COLO829 (cell line): ENCODE measurements at regions not wholly inside any gene's neighbourhood (a gene's known extent, or its start where the extent isn't known, plus 50 kb on each side); places are given as distances from the start of the nearest gene placed in this dataset.

ENCODE experiments used
- DNase-seq: peaks from one replicate; pipeline ENCODE4 v3.0.0; 2012; ENCODE audit warnings: low spot score

DNA sequence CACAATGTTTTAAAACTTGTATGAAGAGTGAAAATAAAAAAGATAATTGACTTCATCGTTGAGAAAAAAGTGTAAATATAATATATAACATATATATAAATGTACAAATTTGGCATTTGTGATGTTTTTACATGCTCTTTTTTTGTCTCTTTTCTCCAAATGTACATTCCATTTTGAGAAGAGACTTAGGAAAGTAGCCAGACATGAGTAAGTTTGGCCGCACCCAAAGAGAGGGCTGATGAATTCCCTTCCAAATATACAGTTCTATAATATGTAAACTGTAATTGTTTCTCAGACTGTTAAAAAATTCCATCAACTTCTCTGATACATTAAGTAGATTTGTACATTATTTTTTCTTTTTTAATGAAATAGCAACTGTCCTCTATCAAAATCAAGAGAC lies 193.2 kb upstream of the MAP3K1 start:
- DNase-seq, result no peak

DNA sequence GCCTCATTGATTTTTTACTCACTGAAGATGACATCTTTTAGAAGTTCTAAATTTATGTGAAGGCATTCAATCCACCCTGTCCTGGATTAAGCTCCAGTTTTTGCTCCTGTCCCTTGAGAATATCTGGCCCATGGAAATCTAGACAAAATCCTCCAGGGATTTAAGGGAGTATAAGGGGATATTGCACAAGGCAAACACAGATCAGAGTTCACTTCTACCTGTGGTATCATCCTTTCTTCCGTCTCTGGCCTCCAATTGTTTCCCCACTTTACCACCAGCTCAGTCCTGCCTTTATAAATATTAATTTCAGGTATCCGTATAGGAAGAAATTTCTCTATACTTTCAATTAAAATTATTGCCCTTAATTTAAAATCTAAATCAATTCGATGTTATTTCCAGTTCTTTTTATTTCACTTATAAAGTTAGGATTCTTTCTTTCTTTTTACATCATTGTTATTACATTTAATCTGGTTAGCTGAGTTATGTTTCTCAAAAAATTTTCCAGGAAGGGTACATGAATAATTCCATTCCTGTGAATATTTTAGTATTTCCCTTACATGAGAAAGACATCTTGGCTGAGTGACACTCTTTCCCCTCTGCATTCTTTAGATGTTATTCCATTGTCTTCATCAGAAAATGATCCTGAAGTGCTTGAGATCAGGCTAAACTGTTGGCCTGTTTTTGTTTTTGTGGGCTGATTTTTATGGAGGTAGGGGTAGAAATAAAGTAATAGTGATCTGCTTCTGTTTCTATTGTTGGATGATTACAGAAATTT lies 194.3 kb upstream of the MAP3K1 start:
- no peak for DNase-seq

DNA sequence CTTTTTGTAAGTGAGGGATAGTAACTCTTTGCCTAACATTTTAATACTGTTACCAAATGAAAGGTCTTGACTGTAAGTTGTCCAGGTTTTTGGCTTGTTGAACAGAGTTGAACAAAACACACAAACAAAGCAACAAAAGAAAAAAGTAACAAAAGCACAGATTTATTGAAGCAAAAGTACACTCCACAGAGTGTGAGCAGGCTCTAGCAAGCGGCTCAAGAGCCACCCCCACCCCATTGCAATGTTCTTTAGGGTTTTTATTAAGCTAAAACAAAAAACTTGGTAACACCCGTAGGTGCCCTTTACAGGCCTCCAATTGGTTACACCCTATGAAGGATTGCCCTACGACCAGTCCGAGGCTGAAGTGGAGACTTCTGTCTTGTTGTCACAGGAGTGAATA lies 197.4 kb upstream of the MAP3K1 start:
- DNase-seq, result no peak

DNA sequence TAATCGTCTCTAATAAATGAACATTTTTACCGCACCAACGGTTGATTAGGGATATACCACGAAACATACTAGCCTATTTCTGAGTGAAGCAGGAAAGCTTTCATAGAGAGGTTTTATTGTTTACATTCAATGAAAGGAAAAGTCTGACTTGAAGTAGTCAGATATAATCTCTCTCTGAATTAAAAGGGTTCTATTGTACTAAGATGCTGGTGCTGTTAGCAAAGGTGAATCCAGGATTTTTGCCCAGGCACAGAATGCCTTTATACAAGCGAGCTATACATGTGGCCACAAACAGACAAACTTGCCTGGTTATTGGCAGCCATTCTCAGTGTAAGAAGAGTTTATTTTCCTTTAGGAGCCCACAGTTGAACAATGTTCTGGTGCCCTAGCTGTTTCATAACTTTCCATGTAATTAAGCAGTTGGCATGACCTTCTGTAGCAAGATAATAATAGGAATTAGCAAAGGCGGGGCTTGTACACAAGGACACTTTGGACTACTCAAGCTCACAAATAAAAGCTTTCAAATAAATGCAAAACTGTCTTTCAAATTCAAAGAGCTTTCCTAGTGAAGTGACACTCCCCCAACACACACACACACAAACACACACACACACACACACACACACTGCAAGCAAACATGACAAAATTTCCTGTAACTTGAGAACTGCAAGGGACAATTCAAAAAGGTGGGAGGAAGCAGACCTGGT lies 198.7 kb upstream of the MAP3K1 start:
- DNase-seq, result peak; percentile 14

DNA sequence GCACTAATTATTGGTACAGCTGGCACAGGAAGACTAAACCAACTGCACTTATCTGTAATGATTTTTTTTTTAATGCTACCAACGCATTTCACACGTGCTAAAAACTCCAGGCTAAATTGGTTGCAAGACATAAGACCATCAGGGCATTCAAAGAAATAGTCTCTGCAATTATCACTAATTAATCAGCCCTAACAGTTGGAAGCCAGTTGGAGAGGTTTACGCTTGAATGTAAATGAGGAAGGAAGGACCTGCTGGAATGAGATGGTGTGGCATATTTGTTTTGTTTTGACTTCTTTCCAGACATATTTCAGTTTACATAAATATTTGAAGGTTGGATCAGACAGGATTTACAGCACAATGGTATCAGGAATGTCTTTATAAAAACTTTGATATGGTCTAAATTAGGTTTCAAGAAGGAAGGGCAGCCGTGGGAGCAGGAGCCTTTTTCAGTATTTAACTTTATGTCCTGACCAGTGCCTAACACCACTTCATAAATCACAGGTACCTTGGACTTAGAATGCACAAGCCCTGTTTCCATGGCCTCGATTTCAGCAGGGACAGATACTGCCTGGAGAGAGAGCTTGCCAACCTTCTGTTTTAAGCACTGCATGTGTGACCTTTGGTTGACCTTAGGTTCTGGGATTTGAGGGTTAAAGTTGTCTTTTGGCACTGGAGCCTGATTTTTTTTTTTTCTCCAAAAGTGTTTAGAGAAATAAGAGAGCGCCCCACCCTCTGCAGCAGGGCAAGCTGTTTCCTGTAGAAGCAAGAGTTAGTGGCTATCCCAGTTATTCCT lies 199.8 kb upstream of the MAP3K1 start:
- no peak for DNase-seq

DNA sequence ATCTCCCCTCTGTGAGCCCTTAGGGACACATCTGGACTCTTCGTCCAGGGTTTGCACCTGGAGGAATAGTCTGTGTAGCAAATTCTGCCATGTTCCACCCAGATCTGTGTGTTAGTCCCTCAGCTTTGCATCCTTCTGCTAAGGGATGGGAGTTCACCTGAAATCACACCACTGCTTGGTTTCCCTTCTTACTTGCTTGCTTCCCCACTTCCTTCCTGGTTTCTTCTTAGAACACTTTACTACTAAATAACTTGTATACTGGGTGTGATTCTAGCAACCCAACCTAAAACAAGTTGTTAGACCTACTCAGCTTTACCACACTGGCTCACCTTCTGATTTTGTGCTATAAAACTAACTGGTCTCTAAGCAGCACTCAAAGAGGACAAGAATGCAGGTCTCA lies 202.6 kb upstream of the MAP3K1 start:
- DNase-seq, result no peak

DNA sequence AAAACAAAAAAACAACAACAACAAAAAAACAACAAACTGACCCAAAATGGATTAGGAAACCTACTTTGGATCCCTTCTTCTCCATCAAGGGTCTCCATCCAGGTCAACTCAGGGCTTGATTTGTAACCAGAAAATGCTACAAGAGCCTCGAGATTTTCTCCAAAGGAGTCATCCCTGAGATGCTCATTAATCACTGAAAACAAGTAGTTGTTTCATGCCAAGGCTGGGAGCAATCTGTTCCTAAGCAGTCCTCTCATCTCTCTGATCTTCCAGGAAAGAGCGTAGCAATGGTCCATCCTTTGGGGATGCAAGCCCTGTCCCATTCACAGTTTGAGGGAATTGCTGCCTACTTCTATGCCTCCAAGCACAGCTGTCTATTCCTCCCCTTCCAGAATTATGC lies 203.0 kb upstream of the MAP3K1 start:
- no peak for DNase-seq

DNA sequence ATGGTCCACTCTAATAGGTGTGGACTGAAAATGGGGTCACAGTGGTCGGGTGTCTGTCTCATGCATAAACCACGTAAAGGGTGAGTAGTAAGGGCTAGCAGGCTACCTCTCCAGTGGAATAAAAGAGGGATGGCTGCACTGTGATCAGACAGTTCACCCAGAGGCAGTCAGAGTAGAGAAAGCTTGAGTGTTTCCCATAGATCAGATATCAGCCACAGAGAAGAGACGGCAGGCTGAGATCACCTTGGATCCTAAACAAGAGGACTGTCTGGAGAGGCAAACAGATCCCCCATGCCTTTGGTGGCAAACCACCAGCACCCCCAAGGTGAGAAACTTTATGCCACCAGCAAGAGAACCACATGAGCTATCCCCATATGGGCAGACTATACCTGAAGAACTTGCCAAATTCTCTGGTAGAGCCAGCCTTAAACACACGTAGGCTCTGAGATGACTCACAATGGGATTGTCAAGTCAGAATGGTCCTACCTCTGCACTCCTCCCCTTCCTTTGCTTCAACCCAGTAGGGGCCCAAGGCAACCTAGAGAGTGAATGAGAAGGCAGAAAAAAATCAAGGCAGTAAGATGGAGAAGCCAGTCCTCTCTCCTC lies 205.2 kb upstream of the MAP3K1 start:
- no peak for DNase-seq

DNA sequence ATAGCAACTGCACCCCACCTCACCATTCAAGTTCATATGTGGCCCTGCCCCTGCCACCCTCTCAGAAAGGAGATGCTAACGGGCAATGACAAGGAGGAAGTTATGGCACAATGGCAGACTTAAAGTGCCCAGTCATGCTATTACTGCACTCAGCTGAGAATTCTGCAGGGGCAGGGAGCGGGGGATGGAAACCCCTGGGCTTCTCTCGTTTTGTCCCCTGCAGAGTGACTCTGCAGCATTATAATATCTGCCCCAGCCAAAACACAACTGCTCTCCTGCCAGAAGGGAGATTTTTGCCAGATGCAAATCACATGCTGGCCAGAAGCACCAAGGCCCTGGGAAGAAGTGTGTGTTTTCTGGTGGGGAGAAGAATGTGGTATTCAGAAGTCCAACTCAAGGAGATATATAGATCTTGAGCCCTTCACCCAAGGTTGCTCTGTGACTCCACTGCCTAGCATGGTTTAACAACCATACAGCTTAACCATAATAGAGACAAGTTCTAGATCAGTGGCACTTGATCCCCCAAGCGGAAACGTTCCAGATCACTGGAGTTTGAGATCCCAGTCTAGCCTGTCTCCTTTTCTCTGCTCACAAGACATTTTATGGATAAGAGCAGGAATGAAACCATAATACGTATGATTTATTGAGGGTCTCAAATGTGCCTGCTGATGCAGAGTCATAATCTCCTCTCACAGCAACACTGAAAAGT lies 207.0 kb upstream of the MAP3K1 start:
- DNase-seq, result no peak

DNA sequence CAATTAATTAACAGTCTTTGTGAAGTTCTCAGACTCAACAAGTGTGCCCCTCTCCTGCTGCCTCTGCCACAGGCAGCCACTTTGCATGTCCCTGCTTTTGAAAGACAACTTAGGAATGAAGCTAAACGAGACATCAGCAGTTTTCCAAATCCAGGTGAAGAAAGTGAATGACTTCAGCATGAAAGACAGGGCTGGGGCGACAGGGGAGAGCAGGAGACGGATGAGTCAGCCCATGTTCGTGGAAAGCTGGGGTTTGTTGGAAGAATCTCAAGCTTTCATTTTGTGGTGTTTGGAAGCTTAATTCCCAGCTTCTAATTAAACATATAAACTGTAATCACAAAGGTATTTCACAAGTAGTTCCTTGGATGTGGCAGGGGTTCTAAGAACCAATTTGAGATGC lies 207.8 kb upstream of the MAP3K1 start:
- no peak for DNase-seq

DNA sequence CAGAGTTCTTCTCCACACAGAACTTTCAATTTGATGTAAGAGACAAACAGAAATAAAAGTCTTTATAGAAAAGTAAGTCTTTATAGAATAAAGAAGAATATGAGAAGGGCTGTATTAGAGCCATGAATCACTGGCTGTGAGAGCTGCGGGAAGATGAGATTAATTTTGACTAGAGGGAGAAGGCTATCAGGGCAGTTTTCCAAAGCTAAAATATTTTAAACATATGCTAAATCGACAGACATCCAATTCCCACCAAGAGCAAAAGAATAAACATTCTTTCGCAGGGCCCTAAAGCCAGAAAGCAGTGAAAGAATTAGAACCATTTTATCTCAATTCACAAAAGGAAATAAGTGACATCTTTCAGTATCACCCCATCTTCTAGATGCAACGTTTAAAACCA lies 208.3 kb upstream of the MAP3K1 start:
- no peak for DNase-seq

DNA sequence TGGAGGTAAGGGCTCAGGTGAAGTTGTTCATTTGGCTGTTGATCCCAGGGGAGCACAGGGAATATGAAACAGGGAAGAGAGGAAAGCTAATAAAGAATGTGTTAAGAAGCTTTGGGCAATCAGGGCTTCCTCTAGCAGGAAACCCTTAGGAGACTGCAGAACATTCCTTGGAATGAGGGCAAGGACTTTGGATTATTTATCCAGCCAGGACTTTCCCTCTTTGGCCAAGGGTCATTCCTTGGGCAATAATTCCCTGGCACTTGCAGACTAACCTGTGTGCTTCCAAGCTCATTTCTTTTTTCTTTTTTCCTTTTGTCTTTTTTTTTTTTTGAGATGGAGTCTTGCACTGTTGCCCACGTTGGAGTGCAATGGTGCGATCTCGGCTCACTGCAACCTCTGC lies 209.2 kb upstream of the MAP3K1 start:
- no peak for DNase-seq

DNA sequence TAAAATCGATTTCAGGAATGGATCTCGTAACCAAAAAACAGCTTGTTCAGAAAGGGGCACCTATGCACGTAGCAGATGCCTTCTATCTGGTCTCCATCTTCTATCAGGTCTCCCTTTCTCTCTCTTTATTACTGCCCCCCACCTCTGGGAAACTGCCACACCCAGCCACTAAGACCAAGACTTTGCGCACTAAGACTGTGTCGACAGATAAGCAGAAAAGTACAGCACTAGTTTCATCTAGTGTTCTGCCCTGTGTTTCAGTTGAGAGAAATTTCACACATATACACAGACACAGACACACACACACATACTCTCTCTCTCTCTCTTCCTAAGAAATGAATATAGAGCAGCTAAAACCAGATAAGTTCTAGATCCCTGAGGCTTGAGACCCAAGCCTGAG lies 210.1 kb upstream of the MAP3K1 start:
- no peak for DNase-seq

DNA sequence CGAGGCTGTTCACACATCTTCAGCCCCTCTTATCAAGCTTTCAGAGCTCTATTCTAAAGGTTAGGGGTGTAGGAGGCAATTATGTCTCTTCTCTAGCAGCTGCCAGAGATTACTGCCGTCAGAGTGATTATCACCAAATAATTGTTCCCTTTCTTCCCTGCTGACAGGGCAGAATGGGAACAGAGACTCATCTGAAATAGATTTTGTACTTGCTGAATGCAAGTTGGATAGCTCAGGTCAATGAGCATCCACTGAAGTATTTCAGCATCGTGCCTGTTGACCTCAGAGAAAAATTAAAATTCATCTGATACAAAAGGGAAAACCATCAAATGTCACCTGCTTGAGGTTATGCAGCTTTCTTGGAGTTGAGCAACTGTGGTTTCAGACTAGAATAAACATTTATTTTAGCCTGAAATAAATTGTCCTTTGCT lies 213.7 kb upstream of the MAP3K1 start:
- DNase-seq, result no peak

DNA sequence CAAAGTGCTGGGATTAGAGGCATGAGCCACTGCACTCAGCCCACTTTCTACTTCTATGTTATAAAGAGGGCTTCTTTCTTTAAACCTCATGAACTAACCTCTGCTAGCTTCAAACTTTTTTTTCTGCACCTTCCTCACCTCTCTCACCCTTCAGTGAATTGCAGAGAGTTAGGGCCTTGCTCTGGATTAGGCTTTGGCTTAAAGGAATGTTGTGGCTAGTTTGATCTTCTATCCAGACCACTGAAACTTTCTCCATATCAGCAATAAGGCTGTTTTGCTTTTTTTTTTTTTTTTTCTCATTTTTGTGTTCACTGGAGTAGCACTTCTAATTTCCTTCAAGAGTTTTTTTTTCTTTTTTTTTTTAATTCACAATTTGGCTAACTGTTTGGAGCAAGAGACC lies 216.4 kb upstream of the MAP3K1 start:
- DNase-seq, result no peak

DNA sequence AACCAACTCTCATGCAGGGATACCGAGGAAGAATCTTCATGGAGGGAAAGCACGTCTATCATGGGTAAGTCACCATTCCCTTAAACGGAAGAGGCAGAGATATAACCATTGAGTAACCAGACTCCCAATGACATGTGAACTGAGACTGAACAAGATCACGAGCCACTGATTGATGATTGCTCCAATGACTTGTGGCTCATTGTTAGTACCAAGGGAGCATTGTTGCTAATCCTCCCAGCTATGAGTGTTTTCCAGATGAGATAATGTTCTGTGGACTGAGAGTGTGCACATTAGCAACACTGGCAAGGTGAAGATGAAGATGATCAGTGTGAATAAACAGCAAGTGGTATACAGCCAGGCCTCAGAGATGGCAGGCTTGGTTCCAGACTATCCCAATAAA lies 219.2 kb upstream of the MAP3K1 start:
- no peak for DNase-seq

DNA sequence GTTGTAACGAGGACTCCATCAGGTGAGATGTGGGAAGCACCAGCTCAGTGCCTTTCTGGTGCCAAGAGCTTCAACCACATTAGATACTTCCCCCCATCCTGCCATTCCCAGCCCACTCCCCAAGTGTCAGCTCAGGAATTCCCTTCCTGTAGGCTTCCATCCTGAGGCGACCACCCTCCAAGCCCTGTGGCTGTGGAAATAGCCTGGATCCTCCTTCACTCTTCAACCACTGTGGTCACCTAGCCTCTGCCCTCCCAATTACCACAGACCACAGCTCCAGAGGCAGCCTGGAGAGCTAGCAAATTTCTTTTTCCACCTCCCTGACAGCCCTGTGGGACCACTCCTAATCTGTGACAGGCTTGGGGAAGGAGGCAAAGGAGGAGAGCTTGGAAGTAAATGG lies 219.8 kb upstream of the MAP3K1 start:
- DNase-seq, result no peak

DNA sequence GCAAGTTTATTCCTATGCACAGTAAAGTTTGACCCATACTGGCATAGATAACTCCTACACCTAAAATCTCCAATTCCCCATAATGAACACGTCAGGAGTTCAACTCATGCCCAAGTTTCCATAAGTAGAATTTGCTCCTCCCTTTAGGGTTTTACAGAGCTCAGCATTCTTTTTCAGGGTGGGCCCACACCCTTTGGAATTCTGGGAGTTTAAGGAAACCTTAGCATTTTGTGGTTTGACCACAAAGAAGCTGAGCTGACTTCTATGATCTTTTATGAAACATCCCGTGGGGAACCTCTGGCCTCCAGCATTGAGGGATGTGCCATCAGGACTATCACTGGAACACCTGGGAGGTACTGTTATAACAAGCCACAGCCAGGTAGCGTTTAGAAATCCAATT lies 220.6 kb upstream of the MAP3K1 start:
- no peak for DNase-seq

DNA sequence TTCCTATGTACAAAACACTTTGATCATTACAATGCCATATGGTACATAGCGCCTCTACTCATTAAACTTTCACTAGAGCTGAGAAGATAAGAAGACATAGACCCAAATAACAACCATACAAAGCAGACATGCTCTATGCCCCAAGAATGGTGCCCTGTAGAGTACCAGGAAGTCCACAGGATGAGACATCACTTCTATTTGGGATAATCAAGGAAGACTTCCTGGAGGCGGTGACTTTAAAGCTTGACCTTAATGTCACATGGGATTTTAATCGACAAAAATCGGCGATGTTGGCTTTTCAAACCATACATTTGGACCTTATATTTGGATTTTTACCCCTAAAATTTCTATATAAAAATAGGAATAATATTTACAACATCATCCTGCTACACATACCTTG lies 224.3 kb upstream of the MAP3K1 start:
- no peak for DNase-seq

DNA sequence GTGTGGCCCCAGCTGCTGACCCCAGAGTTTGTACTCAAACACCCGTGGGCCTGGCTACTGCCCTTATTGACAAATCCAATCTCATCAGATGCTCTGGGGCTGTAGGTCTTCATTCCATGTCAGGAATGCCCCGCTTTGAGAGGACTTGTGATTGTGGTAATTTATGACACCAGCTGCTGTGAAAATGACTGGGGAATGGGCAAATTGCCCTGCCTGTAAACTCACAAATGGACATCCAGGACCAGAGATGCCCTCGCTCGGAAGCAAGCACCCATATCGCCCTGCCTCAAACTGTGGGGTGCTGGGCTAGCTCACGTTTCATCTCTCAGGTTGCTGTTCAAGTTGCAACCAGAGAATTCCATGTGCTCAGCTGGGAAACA lies 225.9 kb upstream of the MAP3K1 start:
- DNase-seq, result no peak

DNA sequence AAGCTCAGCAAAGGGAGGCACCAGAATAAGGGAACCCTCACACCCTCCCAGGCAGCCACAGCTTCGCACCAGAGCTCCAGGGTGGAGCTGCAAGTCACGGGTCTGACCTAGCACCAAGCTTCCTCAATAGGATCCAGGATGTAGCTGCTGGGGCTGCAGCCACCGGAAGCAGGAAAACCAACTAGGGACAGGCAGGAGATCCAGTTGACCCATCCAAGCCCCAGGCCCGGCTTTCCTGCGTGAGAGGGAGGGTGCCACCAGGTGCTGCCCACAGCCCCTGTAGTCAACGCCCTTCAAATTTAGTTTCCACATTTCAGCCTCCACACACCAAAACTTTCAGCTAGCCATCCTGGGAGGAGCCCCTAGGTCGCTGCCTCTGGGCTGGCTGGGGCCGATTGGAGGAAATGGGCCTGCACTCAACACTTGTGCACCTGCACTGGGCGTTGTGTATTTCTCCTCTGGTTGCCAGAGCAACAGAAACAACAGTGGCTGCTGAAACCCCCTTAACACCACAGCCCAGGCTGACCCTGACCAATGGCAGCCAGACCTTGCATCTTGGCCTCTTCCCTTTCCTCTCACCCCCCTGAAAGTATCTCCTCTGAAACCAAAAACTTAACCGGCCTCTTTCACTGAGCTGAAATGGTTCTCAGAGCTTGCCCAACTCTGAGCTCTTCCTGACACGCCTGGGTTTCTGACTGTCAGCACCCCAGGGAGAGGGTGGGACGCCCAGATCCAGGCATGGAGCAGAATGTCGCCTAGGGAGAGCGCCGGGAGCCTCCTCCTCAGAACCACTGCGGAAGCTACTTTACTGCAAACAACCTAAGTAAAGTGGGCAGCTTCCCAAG lies 226.5 kb upstream of the MAP3K1 start:
- DNase-seq, result no peak
